ENCODE measurements at regions not wholly inside any gene's neighbourhood (a gene's known extent, or its start where the extent isn't known, plus 50 kb on each side); places are given as distances from the start of the nearest gene placed in this dataset.

- TF ChIP-seq CTCF (conservative IDR thresholded peaks at IDR 0.05) = no peak
- no peak overlapping the region for H3K23ac ChIP-seq (ENCODE audit: insufficient read length, low read depth, low read length)
- H3K27me3 Mint-ChIP-seq (ENCODE audit: low read depth) = no peaks in the 10 kb centered on the region; the same call in 1 of the 2 replicates
- H3T11ph ChIP-seq (ENCODE audit: low read length) = no peak overlapping the region
- DNase-seq = no peak
- H2AK5ac ChIP-seq (ENCODE audit: insufficient read length, low read length) = no peak overlapping the region
- H2BK12ac ChIP-seq (ENCODE audit: insufficient read length, low read depth, low read length) = no peak overlapping the region
- no peaks in the 10 kb centered on the region for H3K4me1 Mint-ChIP-seq
- no peaks in the 10 kb centered on the region for H3K23me2 ChIP-seq (ENCODE audit: insufficient read length, low read depth, low read length, poor library complexity, severe bottlenecking)
- H3K9me3 Mint-ChIP-seq = peaks cover 59 to 72% of the 10 kb centered on the region in 2 experiments
- no peak overlapping the region for H3K9ac ChIP-seq (ENCODE audit: extremely low read depth, insufficient read length, low read length)
- no peak overlapping the region for H3K18ac ChIP-seq (ENCODE audit: insufficient read length, low read depth, low read length)
- H3K14ac ChIP-seq (ENCODE audit: insufficient read depth, low read length) = no peak overlapping the region
- no peak overlapping the region for H2BK20ac ChIP-seq (ENCODE audit: low read depth, low read length, poor library complexity, severe bottlenecking)
- H2BK5ac ChIP-seq (ENCODE audit: insufficient read length, low read length) = no peak overlapping the region
- H3K4me3 Mint-ChIP-seq = no peak overlapping the region
- H3K4ac ChIP-seq (ENCODE audit: low read depth, low read length) = no peak overlapping the region
- no peak overlapping the region for H4K5ac ChIP-seq (ENCODE audit: insufficient read length, low read depth, low read length)
- H3K4me1 ChIP-seq (ENCODE audit: insufficient read depth, low read length) = no peaks in the 10 kb centered on the region
- H3K27ac Mint-ChIP-seq = no peak overlapping the region
- H3K4me2 ChIP-seq (ENCODE audit: insufficient read depth, insufficient read length, low read length) = no peak overlapping the region
- no peaks in the 10 kb centered on the region for H3K79me1 ChIP-seq (ENCODE audit: insufficient read depth, low read depth, low read length, poor library complexity, severe bottlenecking)
- H4K8ac ChIP-seq (replicated peaks; ENCODE audit: insufficient read length, low read depth, low read length) = no peak overlapping the region
- H2BK15ac ChIP-seq (ENCODE audit: low read depth, low read length) = no peak overlapping the region
- no peaks in the 10 kb centered on the region for H3K27me3 ChIP-seq (ENCODE audit: insufficient read depth, low read length)
- no peak overlapping the region for H2AFZ ChIP-seq (ENCODE audit: low read length)
- no peak overlapping the region for H3K27ac ChIP-seq (ENCODE audit: insufficient read length, low read depth, low read length)
- no peak overlapping the region for H2BK120ac ChIP-seq (ENCODE audit: low read depth, low read length, poor library complexity, severe bottlenecking)
- peaks cover 22% of the 10 kb centered on the region for H3K9me3 ChIP-seq (ENCODE audit: control insufficient read depth, low read depth, low read length)
- H4K20me1 ChIP-seq (ENCODE audit: control insufficient read depth, insufficient read depth, insufficient read length) = no peaks in the 10 kb centered on the region
- peaks cover 0 to 5% (median 0%) of the 10 kb centered on the region in 3 experiments; a peak in 2 of 7 replicates for H3K36me3 Mint-ChIP-seq (ENCODE audit: insufficient read depth in 1 of 3, low read depth in 3 of 3)
- no peak overlapping the region for H4K91ac ChIP-seq (ENCODE audit: insufficient read length, low read depth, low read length)
- H3K56ac ChIP-seq (ENCODE audit: insufficient read length, low read depth, low read length) = no peak overlapping the region
- no CpG with 5 or more reads among the region's 5 CpGs for WGBS (ENCODE audit: extremely low coverage, insufficient read length, low lambda C conversion rate)
- H3K79me2 ChIP-seq (ENCODE audit: insufficient read depth, low read length) = no peaks in the 10 kb centered on the region
Observed at GRCh38 chr15:23983500-23984259, 296.6 kb upstream of the NDN start.
